ENCODE measurements at regions not wholly inside any gene's neighbourhood (a gene's known extent, or its start where the extent isn't known, plus 50 kb on each side); places are given as distances from the start of the nearest gene placed in this dataset.

DNA sequence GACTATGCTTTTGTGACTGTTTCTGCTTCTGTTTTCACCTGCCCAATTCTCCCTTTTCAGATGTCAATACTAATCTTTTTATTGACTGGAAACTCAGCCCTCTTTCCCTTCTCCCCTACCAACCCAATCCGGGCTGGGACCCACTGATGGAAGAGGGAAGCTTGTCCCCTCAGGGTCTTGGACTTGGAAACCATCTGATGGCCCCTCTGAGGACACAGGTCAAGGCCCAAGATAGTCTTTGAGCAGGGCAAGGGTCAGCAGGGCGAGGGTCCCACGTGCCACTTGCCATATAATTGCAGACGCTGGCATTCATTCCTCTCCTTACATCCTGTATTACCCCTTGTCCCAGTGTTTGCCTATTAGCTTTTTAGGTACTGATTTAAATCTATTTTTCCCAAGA, 678.2 kb upstream of the FANCL start:
- Histone ChIP-seq H4K8ac (ENCODE audit: extremely low read depth, insufficient read depth, low read length) (no peak overlapping the region), H3K27me3 (replicated peaks in 1 of 4; ENCODE audit: control insufficient read depth in 3 of 4, extremely low read depth in 1 of 4, insufficient read depth in 3 of 4, low read length in 3 of 4) (no peaks in the 10 kb centered on the region), H3K9me3 (ENCODE audit: insufficient read depth in 2 of 2, low read depth in 1 of 2, low read length in 1 of 2) (no peaks in the 10 kb centered on the region), H4K5ac (ENCODE audit: insufficient read length, low read depth, low read length) (no peak overlapping the region), H3K4ac (replicated peaks; ENCODE audit: insufficient read length, low read depth, low read length) (no peak overlapping the region), H3K23me2 (ENCODE audit: low read depth, low read length) (no peaks in the 10 kb centered on the region), H3K36me3 (ENCODE audit: control insufficient read depth in 2 of 4, insufficient read depth in 4 of 4, low read length in 3 of 4) (no peaks in the 10 kb centered on the region), H2AFZ (ENCODE audit: low read length) (no peak overlapping the region), H3K4me3 (ENCODE audit: extremely low read depth in 1 of 4, insufficient read depth in 2 of 4, low read depth in 3 of 4, low read length in 4 of 4) (no peak overlapping the region), H3K79me1 (ENCODE audit: low read depth, low read length) (no peaks in the 10 kb centered on the region), H3K56ac (replicated peaks; ENCODE audit: insufficient read length, low read depth, low read length) (no peak overlapping the region), H3K27ac (ENCODE audit: low read depth, low read length) (no peak overlapping the region), H4K20me1 (replicated peaks in 1 of 2; ENCODE audit: control insufficient read depth in 1 of 2, insufficient read depth in 2 of 2, low read length in 2 of 2) (no peaks in the 10 kb centered on the region), H2BK12ac (ENCODE audit: low read depth, low read length) (no peak overlapping the region), H2AK5ac (ENCODE audit: low read depth, low read length) (no peak overlapping the region), H2BK15ac (ENCODE audit: low read length) (no peak overlapping the region), H2BK5ac (ENCODE audit: low read depth, low read length) (no peak overlapping the region), H3K9ac (replicated peaks in 1 of 4; ENCODE audit: extremely low read depth in 1 of 4, low read depth in 3 of 4, low read length in 3 of 4) (no peak overlapping the region), H3K14ac (ENCODE audit: insufficient read length) (no peak overlapping the region), H2BK20ac (ENCODE audit: low read length) (no peak overlapping the region), H2BK120ac (replicated peaks; ENCODE audit: low read depth, low read length) (no peak overlapping the region), H3K4me1 (replicated peaks in 1 of 4; ENCODE audit: control insufficient read depth in 3 of 4, insufficient read depth in 4 of 4, low read length in 3 of 4) (peaks cover 0 to 5% (median 0%) of the 10 kb centered on the region in 4 experiments; a peak in 1 of 7 replicates), H3K4me2 (ENCODE audit: insufficient read depth in 1 of 2, low read depth in 2 of 2, low read length in 2 of 2) (no peak overlapping the region), H3K18ac (ENCODE audit: extremely low read depth, low read length) (no peak overlapping the region), H3K79me2 (ENCODE audit: control insufficient read depth in 1 of 2, insufficient read depth in 2 of 2, low read length in 2 of 2) (no peaks in the 10 kb centered on the region), H3K23ac (ENCODE audit: insufficient read length) (no peak overlapping the region), H4K91ac (replicated peaks; ENCODE audit: insufficient read length, low read length) (no peak overlapping the region)
- FAIRE-seq (no peak), DNase-seq (ENCODE audit: low read depth in 1 of 2, low spot score in 2 of 2) (no peak)
- no peak for TF ChIP-seq SIX5 (IDR thresholded peaks at IDR 0.05; ENCODE audit: low read depth, low read length)
- TF ChIP-seq, protein P1, sequence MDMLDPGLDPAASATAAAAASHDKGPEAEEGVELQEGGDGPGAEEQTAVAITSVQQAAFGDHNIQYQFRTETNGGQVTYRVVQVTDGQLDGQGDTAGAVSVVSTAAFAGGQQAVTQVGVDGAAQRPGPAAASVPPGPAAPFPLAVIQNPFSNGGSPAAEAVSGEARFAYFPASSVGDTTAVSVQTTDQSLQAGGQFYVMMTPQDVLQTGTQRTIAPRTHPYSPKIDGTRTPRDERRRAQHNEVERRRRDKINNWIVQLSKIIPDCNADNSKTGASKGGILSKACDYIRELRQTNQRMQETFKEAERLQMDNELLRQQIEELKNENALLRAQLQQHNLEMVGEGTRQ (IDR thresholded peaks at IDR 0.05; ENCODE audit: low read length), result no peak
- no peak for TF ChIP-seq ZNF274 (IDR thresholded peaks at IDR 0.05; ENCODE audit: borderline replicate concordance, extremely low read depth, low read length)
- POLR2A ChIA-PET (ENCODE audit: partially characterized antibody), result no interaction called here
- CTCF ChIA-PET (ENCODE audit: partially characterized antibody), result interaction anchor here (0.6 to 1.0 kb wide), 3 partner anchors 63 to 1148 kb away, joined by 3 to 4 read pairs (median 3); no protein-coding TSS in a partner anchor
- 88% methylated on average over 4 of the region's 4 CpGs; no CpG with 5 or more reads in 1 of the 2 experiments for WGBS, 2 experiments (ENCODE audit: extremely low coverage in 1 of 2, insufficient coverage in 1 of 2, insufficient read length in 1 of 2, insufficient replicate concordance in 2 of 2, low coverage in 1 of 2, low lambda C conversion rate in 2 of 2, missing lambda C conversion rate in 1 of 2)
